DMS79 (cell line): ENCODE measurements at regions not wholly inside any gene's neighbourhood (a gene's known extent, or its start where the extent isn't known, plus 50 kb on each side); places are given as distances from the start of the nearest gene placed in this dataset.

Source experiments
- DNase-seq: peaks from one replicate; lab custom pipeline; 2025; lab: John Stamatoyannopoulos, UW

- DNase-seq, result no peak
Observed at GRCh38 chr5:163357636-163358035, 79.8 kb upstream of the CCNG1 start.

GRCh38 chr5:163360656-163361055 lies 76.7 kb upstream of the CCNG1 start:
- DNase-seq, result no peak

- no peak for DNase-seq
Observed at GRCh38 chr5:163361450-163361849, 75.9 kb upstream of the CCNG1 start.

- DNase-seq, result no peak
Observed at GRCh38 chr5:163362840-163363371, 74.5 kb upstream of the CCNG1 start.

GRCh38 chr5:163363389-163363788 lies 74.0 kb upstream of the CCNG1 start:
- DNase-seq, result no peak

- DNase-seq, result no peak
Observed at GRCh38 chr5:163366757-163367156, 70.6 kb upstream of the CCNG1 start.

GRCh38 chr5:163369776-163370385 lies 67.5 kb upstream of the CCNG1 start:
- no peak for DNase-seq

GRCh38 chr5:163373436-163374084 lies 63.8 kb upstream of the CCNG1 start:
- DNase-seq, result no peak

GRCh38 chr5:163377982-163378381 lies 59.4 kb upstream of the CCNG1 start:
- no peak for DNase-seq

GRCh38 chr5:163379298-163380155 lies 57.9 kb upstream of the CCNG1 start:
- peak; percentile 3 for DNase-seq

GRCh38 chr5:163381832-163382231 lies 55.6 kb upstream of the CCNG1 start:
- no peak for DNase-seq

- DNase-seq, result no peak
Observed at GRCh38 chr5:163383754-163384153, 53.6 kb upstream of the CCNG1 start.

GRCh38 chr5:163384669-163385068 lies 52.7 kb upstream of the CCNG1 start:
- no peak for DNase-seq

- no peak for DNase-seq
Observed at GRCh38 chr5:163385271-163385670, 52.1 kb upstream of the CCNG1 start.

GRCh38 chr5:163385824-163386223 lies 51.6 kb upstream of the CCNG1 start:
- no peak for DNase-seq

- DNase-seq, result no peak
Observed at GRCh38 chr5:163386352-163386751, 51.0 kb upstream of the CCNG1 start.

GRCh38 chr5:163387589-163388343 lies 49.6 kb upstream of the CCNG1 start:
- no peak for DNase-seq
